COLO829 (cell line): ENCODE measurements at regions not wholly inside any gene's neighbourhood (a gene's known extent, or its start where the extent isn't known, plus 50 kb on each side); places are given as distances from the start of the nearest gene placed in this dataset.

Experiments
- DNase-seq: peaks from one replicate; pipeline ENCODE4 v3.0.0; 2012; ENCODE audit warnings: low spot score

- no peak for DNase-seq
Observed at GRCh38 chr11:112752563-112752962, 208.7 kb upstream of the NCAM1 start.

GRCh38 chr11:112753706-112754105 lies 207.5 kb upstream of the NCAM1 start:
- DNase-seq = no peak

GRCh38 chr11:112759418-112759817 lies 201.8 kb upstream of the NCAM1 start:
- DNase-seq = no peak

- no peak for DNase-seq
Observed at GRCh38 chr11:112760396-112761059, 200.7 kb upstream of the NCAM1 start.

GRCh38 chr11:112761911-112762706 lies 199.1 kb upstream of the NCAM1 start:
- no peak for DNase-seq

GRCh38 chr11:112762707-112763090 lies 198.5 kb upstream of the NCAM1 start:
- no peak for DNase-seq

GRCh38 chr11:112765337-112765736 lies 195.9 kb upstream of the NCAM1 start:
- DNase-seq = no peak

- DNase-seq = no peak
Observed at GRCh38 chr11:112769170-112769569, 192.1 kb upstream of the NCAM1 start.

- no peak for DNase-seq
Observed at GRCh38 chr11:112769584-112769983, 191.6 kb upstream of the NCAM1 start.

GRCh38 chr11:112770033-112770432 lies 191.2 kb upstream of the NCAM1 start:
- DNase-seq = no peak

- no peak for DNase-seq
Observed at GRCh38 chr11:112770487-112770886, 190.7 kb upstream of the NCAM1 start.

- no peak for DNase-seq
Observed at GRCh38 chr11:112771851-112772250, 189.4 kb upstream of the NCAM1 start.

- no peak for DNase-seq
Observed at GRCh38 chr11:112773264-112773663, 188.0 kb upstream of the NCAM1 start.

GRCh38 chr11:112776834-112777233 lies 184.4 kb upstream of the NCAM1 start:
- DNase-seq = no peak

GRCh38 chr11:112777283-112777751 lies 183.9 kb upstream of the NCAM1 start:
- no peak for DNase-seq

- no peak for DNase-seq
Observed at GRCh38 chr11:112778091-112778876, 182.9 kb upstream of the NCAM1 start.

GRCh38 chr11:112778877-112779266 lies 182.3 kb upstream of the NCAM1 start:
- no peak for DNase-seq

GRCh38 chr11:112780351-112781087 lies 180.7 kb upstream of the NCAM1 start:
- no peak for DNase-seq

GRCh38 chr11:112783945-112784322 lies 177.3 kb upstream of the NCAM1 start:
- DNase-seq = no peak

- DNase-seq = peak; percentile 59
Observed at GRCh38 chr11:112784323-112785073, 176.7 kb upstream of the NCAM1 start.

GRCh38 chr11:112785149-112785548 lies 176.1 kb upstream of the NCAM1 start:
- DNase-seq = peak; percentile 53
